Keratinocyte (primary cell): ENCODE measurements at regions not wholly inside any gene's neighbourhood (a gene's known extent, or its start where the extent isn't known, plus 50 kb on each side); places are given as distances from the start of the nearest gene placed in this dataset.

Experiments
- DNase-seq: peaks from one replicate; pipeline ENCODE4 v3.0.0-alpha.2; 2011; ENCODE audit warnings: low read depth, missing footprints, low spot score
- FAIRE-seq: peaks from 2 replicates; lab custom pipeline; 2011; peaks lifted over from hg19 to GRCh38; lab: Jason Lieb, UNC
- H2AFZ ChIP-seq: 2 replicates; pipeline ENCODE4 v1.6.0; 2012; ENCODE audit warnings: low read length, control low read depth, inconsistent platforms; ENCODE audit not compliant: control insufficient read depth
- H3K27ac ChIP-seq: 2 replicates; pipeline ENCODE4 v1.5.1; 2011; ENCODE audit warnings: low read length; ENCODE audit not compliant: control insufficient read depth, insufficient read depth
- H3K27me3 ChIP-seq: 3 replicates; pipeline ENCODE4 v1.6.0; 2011; ENCODE audit warnings: low read length; ENCODE audit not compliant: control insufficient read depth, insufficient read depth; ENCODE audit errors: extremely low read depth
- H3K36me3 ChIP-seq, 2 experiments: 2 replicates in 1 of 2; 3 replicates in 1 of 2; pipeline ENCODE4 v1.5.1; 2011; ENCODE audit warnings: low read length in 2 of 2, mild to moderate bottlenecking in 1 of 2; ENCODE audit not compliant: control insufficient read depth in 2 of 2, insufficient read depth in 2 of 2; ENCODE audit errors: extremely low read depth in 1 of 2
- H3K4me1 ChIP-seq: 3 replicates; pipeline ENCODE4 v1.5.1; 2011; ENCODE audit warnings: low read length; ENCODE audit not compliant: control insufficient read depth, insufficient read depth; ENCODE audit errors: extremely low read depth
- H3K4me2 ChIP-seq: 3 replicates; pipeline ENCODE4 v1.6.0; 2011; ENCODE audit warnings: low read depth, low read length; ENCODE audit not compliant: control insufficient read depth, insufficient read depth; ENCODE audit errors: extremely low read depth
- H3K4me3 ChIP-seq, 3 experiments: fragments of 200-600 bp in 1 of 3; sonication (generic) in 1 of 3; 2 replicates in 2 of 3; 3 replicates in 1 of 3; pipeline ENCODE4 v1.5.1; 2011 to 2016; ENCODE audit warnings: low read length in 3 of 3, mild to moderate bottlenecking in 3 of 3, control low read depth in 2 of 3, inconsistent platforms in 1 of 3, low read depth in 1 of 3, mixed read lengths in 1 of 3, mixed run types in 1 of 3, moderate library complexity in 1 of 3; ENCODE audit not compliant: control insufficient read depth in 2 of 3, insufficient read depth in 2 of 3; ENCODE audit errors: extremely low read depth in 1 of 3
- H3K79me2 ChIP-seq: 2 replicates; pipeline ENCODE4 v1.6.0; 2012; ENCODE audit warnings: low read length; ENCODE audit not compliant: control insufficient read depth, insufficient read depth
- H3K9ac ChIP-seq: 3 replicates; pipeline ENCODE4 v1.6.0; 2011; ENCODE audit warnings: low read length; ENCODE audit not compliant: control insufficient read depth, insufficient read depth; ENCODE audit errors: extremely low read depth
- H3K9me1 ChIP-seq: 3 replicates; pipeline ENCODE4 v1.6.0; 2011; ENCODE audit warnings: low read length; ENCODE audit not compliant: control insufficient read depth, insufficient read depth; ENCODE audit errors: extremely low read depth
- H3K9me3 ChIP-seq: 2 replicates; pipeline ENCODE4 v1.5.1; 2012; ENCODE audit warnings: low read depth, low read length; ENCODE audit not compliant: control insufficient read depth
- H4K20me1 ChIP-seq: 3 replicates; pipeline ENCODE4 v1.6.0; 2011; ENCODE audit warnings: low read length; ENCODE audit not compliant: control insufficient read depth, insufficient read depth; ENCODE audit errors: extremely low read depth
- EZH2 ChIP-seq: IDR thresholded peaks from one replicate; pipeline ENCODE4 v1.6.1; 2012; ENCODE audit warnings: inconsistent platforms, mild to moderate bottlenecking, low read length, moderate library complexity
- dilution Hi-C: fragments of 300-500 bp; cut with MboI; formaldehyde crosslinking; loops from one replicate; pipeline ENCODE4 v1.7.0; 2020; ENCODE audit warnings: low sequenced_read_pairs; ENCODE audit not compliant: extremely low pct_ligation_motif_present
- TF ChIP-seq, protein P1 (sequence below), 3 experiments: IDR thresholded peaks in 1 of 3; conservative IDR thresholded peaks in 1 of 3; optimal IDR thresholded peaks in 1 of 3; 2 replicates in 2 of 3; 3 replicates in 1 of 3; pipeline versions ENCODE3 to v1.5.1; 2011; ENCODE audit warnings: low read length in 3 of 3, mild to moderate bottlenecking in 3 of 3, moderate library complexity in 2 of 3, control low read depth in 1 of 3, inconsistent platforms in 1 of 3; ENCODE audit not compliant: insufficient read depth in 2 of 3; ENCODE audit errors: extremely low read depth in 1 of 3

DNA sequence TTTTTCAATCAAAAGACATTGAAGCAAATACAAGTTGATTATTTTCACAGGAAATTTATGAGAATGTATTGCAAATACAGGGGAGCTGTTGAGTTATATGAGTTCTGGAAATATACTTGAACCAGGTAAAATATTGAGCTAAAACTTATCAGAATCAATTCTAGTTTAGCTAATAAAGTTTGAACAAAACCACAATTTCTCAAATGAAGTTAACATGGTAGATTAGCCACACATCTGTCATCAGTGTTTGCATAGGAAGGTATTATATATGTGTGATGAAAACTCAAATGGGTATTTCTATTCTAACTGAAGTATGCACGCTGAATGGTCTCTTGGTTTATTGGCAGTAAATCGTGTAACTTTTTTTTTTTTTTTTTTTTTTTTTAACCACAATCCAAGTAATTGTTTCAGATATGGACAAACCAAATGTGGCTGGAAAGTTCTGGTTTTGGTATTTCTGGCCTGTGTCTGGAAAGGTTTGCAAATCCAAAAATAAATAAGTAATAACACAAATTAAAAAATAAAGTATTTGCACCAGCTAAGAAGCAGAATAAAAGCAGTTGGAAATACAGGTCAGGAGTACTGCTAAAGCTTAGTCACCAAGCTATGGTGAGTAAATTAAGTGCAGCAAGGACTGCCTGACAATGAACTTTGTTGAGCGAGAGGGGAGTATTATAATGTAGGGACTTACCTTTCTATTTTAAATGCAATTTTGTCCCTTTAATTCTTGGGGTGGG, 479.1 kb upstream of the FANCL start:
- no peaks in the 10 kb centered on the region for H3K36me3 ChIP-seq
- H3K27ac ChIP-seq, result no peak overlapping the region
- FAIRE-seq (no peak), DNase-seq (no peak)
- H3K9me1 ChIP-seq, result no peaks in the 10 kb centered on the region
- H3K9me3 ChIP-seq, result no peaks in the 10 kb centered on the region
- no peak overlapping the region for H3K4me3 ChIP-seq
- H3K4me1 ChIP-seq, result no peaks in the 10 kb centered on the region
- TF ChIP-seq, protein P1, sequence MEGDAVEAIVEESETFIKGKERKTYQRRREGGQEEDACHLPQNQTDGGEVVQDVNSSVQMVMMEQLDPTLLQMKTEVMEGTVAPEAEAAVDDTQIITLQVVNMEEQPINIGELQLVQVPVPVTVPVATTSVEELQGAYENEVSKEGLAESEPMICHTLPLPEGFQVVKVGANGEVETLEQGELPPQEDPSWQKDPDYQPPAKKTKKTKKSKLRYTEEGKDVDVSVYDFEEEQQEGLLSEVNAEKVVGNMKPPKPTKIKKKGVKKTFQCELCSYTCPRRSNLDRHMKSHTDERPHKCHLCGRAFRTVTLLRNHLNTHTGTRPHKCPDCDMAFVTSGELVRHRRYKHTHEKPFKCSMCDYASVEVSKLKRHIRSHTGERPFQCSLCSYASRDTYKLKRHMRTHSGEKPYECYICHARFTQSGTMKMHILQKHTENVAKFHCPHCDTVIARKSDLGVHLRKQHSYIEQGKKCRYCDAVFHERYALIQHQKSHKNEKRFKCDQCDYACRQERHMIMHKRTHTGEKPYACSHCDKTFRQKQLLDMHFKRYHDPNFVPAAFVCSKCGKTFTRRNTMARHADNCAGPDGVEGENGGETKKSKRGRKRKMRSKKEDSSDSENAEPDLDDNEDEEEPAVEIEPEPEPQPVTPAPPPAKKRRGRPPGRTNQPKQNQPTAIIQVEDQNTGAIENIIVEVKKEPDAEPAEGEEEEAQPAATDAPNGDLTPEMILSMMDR (optimal IDR thresholded peaks at IDR 0.05 in 1 of 3, IDR thresholded peaks at IDR 0.05 in 1 of 3, conservative IDR thresholded peaks at IDR 0.05 in 1 of 3; ENCODE audit: extremely low read depth in 1 of 3, insufficient read depth in 2 of 3, low read length in 3 of 3), result no peak
- TF ChIP-seq EZH2, result no peak
- dilution Hi-C loops, result no loop called here
- no peak overlapping the region for H2AFZ ChIP-seq
- no peaks in the 10 kb centered on the region for H3K27me3 ChIP-seq
- no peak overlapping the region for H3K4me2 ChIP-seq
- no peaks in the 10 kb centered on the region for H3K79me2 ChIP-seq
- no peak overlapping the region for H3K9ac ChIP-seq
- no peaks in the 10 kb centered on the region for H4K20me1 ChIP-seq

DNA sequence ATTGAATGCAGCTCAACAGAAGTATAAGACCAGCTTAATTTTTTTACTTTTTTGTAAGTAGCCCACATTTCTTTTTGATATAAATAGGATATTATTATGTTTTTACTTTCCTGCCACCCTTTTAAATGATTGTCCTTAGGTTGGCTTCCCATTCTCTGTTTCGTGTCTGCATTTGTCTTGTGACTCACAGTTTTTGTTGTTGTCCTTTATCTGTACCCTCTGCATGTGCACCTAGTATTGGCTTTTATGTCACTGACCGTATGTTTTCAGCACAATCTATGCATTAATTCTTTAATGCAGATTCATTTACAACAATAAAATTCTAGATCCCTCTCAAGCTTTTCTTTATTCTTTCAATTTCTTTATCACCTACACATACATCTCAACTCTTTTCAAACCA, 474.2 kb upstream of the FANCL start:
- DNase-seq, result no peak
- H4K20me1 ChIP-seq, result no peaks in the 10 kb centered on the region
- no peak for FAIRE-seq
- H3K9me1 ChIP-seq, result no peaks in the 10 kb centered on the region
- no peaks in the 10 kb centered on the region for H3K4me1 ChIP-seq
- dilution Hi-C loops, result no loop called here
- TF ChIP-seq, protein P1 (optimal IDR thresholded peaks at IDR 0.05 in 1 of 3, IDR thresholded peaks at IDR 0.05 in 1 of 3, conservative IDR thresholded peaks at IDR 0.05 in 1 of 3; ENCODE audit: extremely low read depth in 1 of 3, insufficient read depth in 2 of 3, low read length in 3 of 3), result no peak
- TF ChIP-seq EZH2, result no peak
- no peaks in the 10 kb centered on the region for H3K9me3 ChIP-seq
- no peaks in the 10 kb centered on the region for H3K36me3 ChIP-seq
- H3K4me2 ChIP-seq, result no peak overlapping the region
- H3K79me2 ChIP-seq, result no peaks in the 10 kb centered on the region
- no peaks in the 10 kb centered on the region for H3K27me3 ChIP-seq
- no peak overlapping the region for H3K27ac ChIP-seq
- H2AFZ ChIP-seq, result no peak overlapping the region
- H3K4me3 ChIP-seq, result no peak overlapping the region
- no peak overlapping the region for H3K9ac ChIP-seq
